Keratinocyte (primary cell): ENCODE measurements at regions not wholly inside any gene's neighbourhood (a gene's known extent, or its start where the extent isn't known, plus 50 kb on each side); places are given as distances from the start of the nearest gene placed in this dataset.

Experiments used
- DNase-seq: peaks from one replicate; pipeline ENCODE4 v3.0.0-alpha.2; 2011; ENCODE audit warnings: low read depth, missing footprints, low spot score
- FAIRE-seq: peaks from 2 replicates; lab custom pipeline; 2011; peaks lifted over from hg19 to GRCh38; lab: Jason Lieb, UNC
- H2AFZ ChIP-seq: 2 replicates; pipeline ENCODE4 v1.6.0; 2012; ENCODE audit warnings: low read length, control low read depth, inconsistent platforms; ENCODE audit not compliant: control insufficient read depth
- H3K27ac ChIP-seq: 2 replicates; pipeline ENCODE4 v1.5.1; 2011; ENCODE audit warnings: low read length; ENCODE audit not compliant: control insufficient read depth, insufficient read depth
- H3K27me3 ChIP-seq: 3 replicates; pipeline ENCODE4 v1.6.0; 2011; ENCODE audit warnings: low read length; ENCODE audit not compliant: control insufficient read depth, insufficient read depth; ENCODE audit errors: extremely low read depth
- H3K36me3 ChIP-seq, 2 experiments: 2 replicates in 1 of 2; 3 replicates in 1 of 2; pipeline ENCODE4 v1.5.1; 2011; ENCODE audit warnings: low read length in 2 of 2, mild to moderate bottlenecking in 1 of 2; ENCODE audit not compliant: control insufficient read depth in 2 of 2, insufficient read depth in 2 of 2; ENCODE audit errors: extremely low read depth in 1 of 2
- H3K4me1 ChIP-seq: 3 replicates; pipeline ENCODE4 v1.5.1; 2011; ENCODE audit warnings: low read length; ENCODE audit not compliant: control insufficient read depth, insufficient read depth; ENCODE audit errors: extremely low read depth
- H3K4me2 ChIP-seq: 3 replicates; pipeline ENCODE4 v1.6.0; 2011; ENCODE audit warnings: low read depth, low read length; ENCODE audit not compliant: control insufficient read depth, insufficient read depth; ENCODE audit errors: extremely low read depth
- H3K4me3 ChIP-seq, 3 experiments: fragments of 200-600 bp in 1 of 3; sonication (generic) in 1 of 3; 2 replicates in 2 of 3; 3 replicates in 1 of 3; pipeline ENCODE4 v1.5.1; 2011 to 2016; ENCODE audit warnings: low read length in 3 of 3, mild to moderate bottlenecking in 3 of 3, control low read depth in 2 of 3, inconsistent platforms in 1 of 3, low read depth in 1 of 3, mixed read lengths in 1 of 3, mixed run types in 1 of 3, moderate library complexity in 1 of 3; ENCODE audit not compliant: control insufficient read depth in 2 of 3, insufficient read depth in 2 of 3; ENCODE audit errors: extremely low read depth in 1 of 3
- H3K79me2 ChIP-seq: 2 replicates; pipeline ENCODE4 v1.6.0; 2012; ENCODE audit warnings: low read length; ENCODE audit not compliant: control insufficient read depth, insufficient read depth
- H3K9ac ChIP-seq: 3 replicates; pipeline ENCODE4 v1.6.0; 2011; ENCODE audit warnings: low read length; ENCODE audit not compliant: control insufficient read depth, insufficient read depth; ENCODE audit errors: extremely low read depth
- H3K9me1 ChIP-seq: 3 replicates; pipeline ENCODE4 v1.6.0; 2011; ENCODE audit warnings: low read length; ENCODE audit not compliant: control insufficient read depth, insufficient read depth; ENCODE audit errors: extremely low read depth
- H3K9me3 ChIP-seq: 2 replicates; pipeline ENCODE4 v1.5.1; 2012; ENCODE audit warnings: low read depth, low read length; ENCODE audit not compliant: control insufficient read depth
- H4K20me1 ChIP-seq: 3 replicates; pipeline ENCODE4 v1.6.0; 2011; ENCODE audit warnings: low read length; ENCODE audit not compliant: control insufficient read depth, insufficient read depth; ENCODE audit errors: extremely low read depth
- CTCF ChIP-seq, 3 experiments: IDR thresholded peaks in 1 of 3; conservative IDR thresholded peaks in 1 of 3; optimal IDR thresholded peaks in 1 of 3; 2 replicates in 2 of 3; 3 replicates in 1 of 3; pipeline versions ENCODE3 to v1.5.1; 2011; ENCODE audit warnings: low read length in 3 of 3, mild to moderate bottlenecking in 3 of 3, moderate library complexity in 2 of 3, control low read depth in 1 of 3, inconsistent platforms in 1 of 3; ENCODE audit not compliant: insufficient read depth in 2 of 3; ENCODE audit errors: extremely low read depth in 1 of 3
- EZH2 ChIP-seq: IDR thresholded peaks from one replicate; pipeline ENCODE4 v1.6.1; 2012; ENCODE audit warnings: inconsistent platforms, mild to moderate bottlenecking, low read length, moderate library complexity
- dilution Hi-C: fragments of 300-500 bp; cut with MboI; formaldehyde crosslinking; loops from one replicate; pipeline ENCODE4 v1.7.0; 2020; ENCODE audit warnings: low sequenced_read_pairs; ENCODE audit not compliant: extremely low pct_ligation_motif_present

- Histone ChIP-seq H2AFZ (peak overlapping the region; percentile 2), H3K4me3 (no peak overlapping the region), H3K27me3 (no peaks in the 10 kb centered on the region), H3K4me1 (peaks cover 32% of the 10 kb centered on the region), H3K36me3 (no peaks in the 10 kb centered on the region), H3K27ac (peak overlapping the region; percentile 56), H3K9ac (peak overlapping the region; percentile 18), H3K4me2 (peak overlapping the region; percentile 15), H3K79me2 (no peaks in the 10 kb centered on the region), H4K20me1 (no peaks in the 10 kb centered on the region), H3K9me1 (no peaks in the 10 kb centered on the region), H3K9me3 (no peaks in the 10 kb centered on the region)
- FAIRE-seq (peak; percentile 77), DNase-seq (no peak)
- dilution Hi-C loops: no loop called here
- TF ChIP-seq EZH2 (no peak), CTCF (optimal IDR thresholded peaks at IDR 0.05 in 1 of 3, IDR thresholded peaks at IDR 0.05 in 1 of 3, conservative IDR thresholded peaks at IDR 0.05 in 1 of 3; ENCODE audit: extremely low read depth in 1 of 3, insufficient read depth in 2 of 3, low read length in 3 of 3) (peak; percentile 16 to 38 (median 32))
Measured at GRCh38 chr4:10173037-10173753, 56.6 kb upstream of the WDR1 start.

- Histone ChIP-seq H3K4me2 (peak overlapping the region; percentile 15), H3K27ac (peak overlapping the region; percentile 56)
- TF ChIP-seq CTCF (optimal IDR thresholded peaks at IDR 0.05 in 1 of 3, IDR thresholded peaks at IDR 0.05 in 1 of 3, conservative IDR thresholded peaks at IDR 0.05 in 1 of 3; ENCODE audit: extremely low read depth in 1 of 3, insufficient read depth in 2 of 3, low read length in 3 of 3) (no peak), EZH2 (no peak)
Measured at GRCh38 chr4:10172278-10172921, 55.8 kb upstream of the WDR1 start.

More at GRCh38 chr4:10172278-10172921, 55.8 kb upstream of the WDR1 start:
- no peaks in the 10 kb centered on the region for H3K27me3 ChIP-seq
- peaks cover 32% of the 10 kb centered on the region for H3K4me1 ChIP-seq
- H3K9me1 ChIP-seq: no peaks in the 10 kb centered on the region
- no peak overlapping the region for H3K9ac ChIP-seq
- FAIRE-seq (peak; percentile 23), DNase-seq (no peak)
- no peak overlapping the region for H3K4me3 ChIP-seq
- no peaks in the 10 kb centered on the region for H3K79me2 ChIP-seq
- no peaks in the 10 kb centered on the region for H3K9me3 ChIP-seq
- H3K36me3 ChIP-seq: no peaks in the 10 kb centered on the region
- H2AFZ ChIP-seq: peak overlapping the region; percentile 64
- dilution Hi-C loops: no loop called here
- no peaks in the 10 kb centered on the region for H4K20me1 ChIP-seq
